ENCODE measurements at regions not wholly inside any gene's neighbourhood (a gene's known extent, or its start where the extent isn't known, plus 50 kb on each side); places are given as distances from the start of the nearest gene placed in this dataset.

DNA sequence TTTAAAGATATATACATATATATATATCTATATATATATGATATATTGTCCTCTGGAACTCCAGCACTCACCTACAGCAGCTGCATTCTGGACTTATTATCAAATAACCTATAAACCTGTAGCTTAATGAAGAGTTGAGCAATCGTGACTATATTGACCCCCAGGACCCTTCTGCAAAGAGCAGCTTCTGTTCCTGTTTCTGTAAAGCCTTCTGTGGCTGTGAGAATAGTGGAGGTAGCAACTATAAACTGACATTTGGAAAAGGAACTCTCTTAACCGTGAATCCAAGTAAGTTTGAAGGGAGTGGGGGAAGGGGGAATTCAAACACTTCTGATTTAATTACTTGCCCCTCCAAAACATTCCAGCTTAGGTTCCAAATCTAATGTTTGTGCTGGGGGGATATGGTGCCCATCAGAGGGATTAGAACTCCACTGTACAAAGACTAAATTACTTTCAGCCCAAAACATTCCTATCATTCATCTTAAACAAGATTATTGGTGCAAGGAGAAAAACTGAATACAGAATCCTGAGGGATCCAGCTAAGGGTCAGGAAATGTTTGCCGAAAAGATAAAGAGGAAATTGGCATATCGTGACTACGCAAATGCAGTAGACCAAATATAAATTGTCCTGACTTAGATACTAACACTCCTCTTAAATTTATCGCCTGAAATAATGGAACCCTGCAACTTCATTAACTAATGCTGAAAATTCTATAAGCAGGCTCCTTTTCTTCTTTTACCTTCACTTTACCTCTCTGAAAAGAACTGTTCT, 106.1 kb downstream of the DAD1 start:
- Histone ChIP-seq H3K4me3 (ENCODE audit: insufficient read depth, low read length) (no peak overlapping the region), H3K27ac (ENCODE audit: low read depth, low read length) (no peak overlapping the region)

DNA sequence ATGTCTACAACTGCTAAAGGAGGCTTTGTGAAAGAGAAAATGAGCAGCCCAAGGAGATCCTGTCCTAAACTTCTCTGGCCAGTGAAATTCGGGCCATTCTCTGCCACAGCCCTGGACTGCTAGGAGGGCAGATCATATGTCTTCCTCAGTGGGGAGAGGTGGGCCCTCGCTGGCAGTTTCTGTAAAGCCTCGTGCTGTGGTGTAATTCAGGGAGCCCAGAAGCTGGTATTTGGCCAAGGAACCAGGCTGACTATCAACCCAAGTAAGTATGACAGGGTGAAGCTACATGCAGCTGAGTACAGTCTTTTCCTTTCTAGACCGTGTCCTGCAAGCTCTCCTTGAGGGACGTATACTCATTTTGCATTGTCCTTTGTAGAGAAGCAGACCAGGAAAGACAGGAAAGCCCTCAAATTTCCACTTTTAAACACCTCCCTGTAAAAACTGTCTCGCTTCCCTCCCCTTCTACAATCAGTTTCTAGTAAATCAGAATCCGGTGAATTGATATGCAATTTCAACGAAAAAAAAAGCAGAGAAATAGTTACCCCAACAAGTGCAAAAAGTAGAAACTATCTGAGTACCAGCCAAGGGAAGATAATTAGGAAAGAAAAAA, 106.8 kb downstream of the DAD1 start:
- Histone ChIP-seq H3K4me2 (ENCODE audit: insufficient read depth, low read length) (no peak overlapping the region), H3K79me2 (ENCODE audit: insufficient read depth, low read length) (no peaks in the 10 kb centered on the region), H3K4me3 (ENCODE audit: insufficient read depth, low read length) (no peak overlapping the region), H4K20me1 (ENCODE audit: insufficient read depth, low read length) (no peaks in the 10 kb centered on the region), H3K27me3 (ENCODE audit: insufficient read depth, low read length) (peaks cover 79% of the 10 kb centered on the region), H3K27ac (ENCODE audit: low read depth, low read length) (no peak overlapping the region), H3K4me1 (ENCODE audit: insufficient read depth, low read length) (peaks cover 13% of the 10 kb centered on the region), H3K9me3 (ENCODE audit: low read depth, low read length) (no peaks in the 10 kb centered on the region), H3K36me3 (ENCODE audit: insufficient read depth, low read length) (no peaks in the 10 kb centered on the region), H2AFZ (ENCODE audit: low read length) (no peak overlapping the region)
- TF ChIP-seq, protein P1, sequence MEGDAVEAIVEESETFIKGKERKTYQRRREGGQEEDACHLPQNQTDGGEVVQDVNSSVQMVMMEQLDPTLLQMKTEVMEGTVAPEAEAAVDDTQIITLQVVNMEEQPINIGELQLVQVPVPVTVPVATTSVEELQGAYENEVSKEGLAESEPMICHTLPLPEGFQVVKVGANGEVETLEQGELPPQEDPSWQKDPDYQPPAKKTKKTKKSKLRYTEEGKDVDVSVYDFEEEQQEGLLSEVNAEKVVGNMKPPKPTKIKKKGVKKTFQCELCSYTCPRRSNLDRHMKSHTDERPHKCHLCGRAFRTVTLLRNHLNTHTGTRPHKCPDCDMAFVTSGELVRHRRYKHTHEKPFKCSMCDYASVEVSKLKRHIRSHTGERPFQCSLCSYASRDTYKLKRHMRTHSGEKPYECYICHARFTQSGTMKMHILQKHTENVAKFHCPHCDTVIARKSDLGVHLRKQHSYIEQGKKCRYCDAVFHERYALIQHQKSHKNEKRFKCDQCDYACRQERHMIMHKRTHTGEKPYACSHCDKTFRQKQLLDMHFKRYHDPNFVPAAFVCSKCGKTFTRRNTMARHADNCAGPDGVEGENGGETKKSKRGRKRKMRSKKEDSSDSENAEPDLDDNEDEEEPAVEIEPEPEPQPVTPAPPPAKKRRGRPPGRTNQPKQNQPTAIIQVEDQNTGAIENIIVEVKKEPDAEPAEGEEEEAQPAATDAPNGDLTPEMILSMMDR (IDR thresholded peaks at IDR 0.05; ENCODE audit: extremely low read depth, low read depth, low read length) = no peak
- DNase-seq (ENCODE audit: insufficient read length, low spot score, missing footprints) = no peak

More for the DNA sequence above, 106.1 kb downstream of the DAD1 start:
- Histone ChIP-seq H3K9me3 (ENCODE audit: low read depth, low read length) (no peaks in the 10 kb centered on the region), H3K27me3 (ENCODE audit: insufficient read depth, low read length) (peaks cover 83% of the 10 kb centered on the region), H2AFZ (ENCODE audit: low read length) (no peak overlapping the region), H3K4me1 (ENCODE audit: insufficient read depth, low read length) (peaks cover 13% of the 10 kb centered on the region), H4K20me1 (ENCODE audit: insufficient read depth, low read length) (no peaks in the 10 kb centered on the region), H3K79me2 (ENCODE audit: insufficient read depth, low read length) (no peaks in the 10 kb centered on the region), H3K36me3 (ENCODE audit: insufficient read depth, low read length) (no peaks in the 10 kb centered on the region), H3K4me2 (ENCODE audit: insufficient read depth, low read length) (no peak overlapping the region)
- TF ChIP-seq, protein P1 (IDR thresholded peaks at IDR 0.05; ENCODE audit: extremely low read depth, low read depth, low read length) = no peak
- DNase-seq (ENCODE audit: insufficient read length, low spot score, missing footprints) = no peak

DNA sequence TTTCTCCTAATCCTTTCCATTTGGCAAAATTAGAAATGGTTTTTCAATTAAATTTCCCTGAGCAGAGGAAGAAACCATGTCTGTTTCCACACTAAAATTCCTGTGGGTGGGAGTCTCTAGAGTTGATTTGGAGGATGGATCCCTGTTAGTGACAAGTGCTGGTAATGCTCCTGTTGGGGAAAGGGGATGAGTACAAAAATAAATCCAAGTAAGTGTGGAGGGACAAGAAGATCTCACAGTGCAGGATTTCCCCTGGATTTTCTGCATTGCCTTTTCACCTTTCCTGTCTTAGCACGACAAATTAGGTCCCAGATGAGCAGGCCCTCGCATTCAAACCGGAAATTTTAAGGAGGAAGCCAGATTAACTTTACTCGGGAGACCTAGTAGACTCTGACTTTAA, 107.5 kb downstream of the DAD1 start:
- DNase-seq (ENCODE audit: insufficient read length, low spot score, missing footprints) = no peak
- no peak overlapping the region for H2AFZ ChIP-seq (ENCODE audit: low read length)
- H3K4me2 ChIP-seq (ENCODE audit: insufficient read depth, low read length) = no peak overlapping the region
- TF ChIP-seq, protein P1 (IDR thresholded peaks at IDR 0.05; ENCODE audit: extremely low read depth, low read depth, low read length) = no peak
- no peaks in the 10 kb centered on the region for H3K9me3 ChIP-seq (ENCODE audit: low read depth, low read length)
- H3K79me2 ChIP-seq (ENCODE audit: insufficient read depth, low read length) = no peaks in the 10 kb centered on the region
- peaks cover 13% of the 10 kb centered on the region for H3K4me1 ChIP-seq (ENCODE audit: insufficient read depth, low read length)
- H4K20me1 ChIP-seq (ENCODE audit: insufficient read depth, low read length) = no peaks in the 10 kb centered on the region
- no peak overlapping the region for H3K27ac ChIP-seq (ENCODE audit: low read depth, low read length)
- peaks cover 77% of the 10 kb centered on the region for H3K27me3 ChIP-seq (ENCODE audit: insufficient read depth, low read length)
- H3K4me3 ChIP-seq (ENCODE audit: insufficient read depth, low read length) = no peak overlapping the region
- no peaks in the 10 kb centered on the region for H3K36me3 ChIP-seq (ENCODE audit: insufficient read depth, low read length)

DNA sequence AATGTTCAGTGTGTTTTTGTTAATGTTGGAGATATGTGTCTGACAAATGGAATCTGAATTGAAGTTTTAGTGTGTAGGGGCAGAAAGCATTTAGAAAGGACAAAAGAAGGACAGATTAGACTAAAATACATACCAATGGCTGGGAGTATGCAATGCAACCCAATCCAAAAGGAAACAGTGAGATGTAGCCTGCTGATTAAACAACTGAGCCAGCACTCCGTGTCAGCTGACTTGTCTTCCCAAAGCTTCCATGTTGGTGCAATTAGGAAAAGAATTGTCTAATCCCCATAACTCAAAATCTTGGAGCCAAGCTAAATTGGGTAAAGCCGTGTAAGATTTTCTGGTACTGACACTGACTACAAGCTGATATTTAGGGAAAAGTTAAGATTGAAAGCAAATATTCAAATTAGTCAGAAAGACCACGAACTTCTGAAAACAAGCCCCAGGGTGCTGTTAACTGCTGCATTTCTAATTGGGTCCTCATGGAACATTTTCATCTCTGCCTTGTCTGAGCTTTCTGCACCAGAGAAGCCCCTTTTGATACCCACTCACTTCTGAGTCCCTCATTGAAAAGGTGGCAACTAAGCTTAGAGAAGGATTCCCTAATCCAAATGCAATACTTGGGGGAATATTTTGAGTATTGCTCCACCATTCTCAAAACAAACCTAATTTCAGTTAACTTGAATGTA, 109.1 kb downstream of the DAD1 start:
- H3K27ac ChIP-seq (ENCODE audit: low read depth, low read length) = no peak overlapping the region
- TF ChIP-seq, protein P1 (IDR thresholded peaks at IDR 0.05; ENCODE audit: extremely low read depth, low read depth, low read length) = no peak
- H3K4me3 ChIP-seq (ENCODE audit: insufficient read depth, low read length) = no peak overlapping the region
- H2AFZ ChIP-seq (ENCODE audit: low read length) = no peak overlapping the region
- no peaks in the 10 kb centered on the region for H3K79me2 ChIP-seq (ENCODE audit: insufficient read depth, low read length)
- DNase-seq (ENCODE audit: insufficient read length, low spot score, missing footprints) = no peak
- no peaks in the 10 kb centered on the region for H4K20me1 ChIP-seq (ENCODE audit: insufficient read depth, low read length)
- no peaks in the 10 kb centered on the region for H3K9me3 ChIP-seq (ENCODE audit: low read depth, low read length)
- H3K4me2 ChIP-seq (ENCODE audit: insufficient read depth, low read length) = no peak overlapping the region
- H3K4me1 ChIP-seq (ENCODE audit: insufficient read depth, low read length) = peaks cover 12% of the 10 kb centered on the region
- H3K27me3 ChIP-seq (ENCODE audit: insufficient read depth, low read length) = peaks cover 77% of the 10 kb centered on the region
- no peaks in the 10 kb centered on the region for H3K36me3 ChIP-seq (ENCODE audit: insufficient read depth, low read length)

Measured in osteoblast (primary cell).